ENCODE measurements at regions not wholly inside any gene's neighbourhood (a gene's known extent, or its start where the extent isn't known, plus 50 kb on each side); places are given as distances from the start of the nearest gene placed in this dataset.

- DNase-seq (ENCODE audit: low read depth in 2 of 2): no peak
These were observed 92.4 kb upstream of the DNAJC19 start for GRCh38 chr3:181081930-181082329.

- no peak for DNase-seq (ENCODE audit: low read depth in 2 of 2)
These were observed 87.0 kb upstream of the DNAJC19 start for GRCh38 chr3:181076558-181076957.

- DNase-seq (ENCODE audit: low read depth in 2 of 2): no peak
These were observed 85.6 kb upstream of the DNAJC19 start for GRCh38 chr3:181075098-181075497.

- no peak for DNase-seq (ENCODE audit: low read depth in 2 of 2)
These were observed 76.9 kb upstream of the DNAJC19 start for GRCh38 chr3:181066143-181067087.

- no peak for DNase-seq (ENCODE audit: low read depth in 2 of 2)
These were observed 66.7 kb upstream of the DNAJC19 start for GRCh38 chr3:181056136-181056732.

GRCh38 chr3:181054538-181054937 is 65.0 kb upstream of the DNAJC19 start:
- no peak for DNase-seq (ENCODE audit: low read depth in 2 of 2)

- DNase-seq (ENCODE audit: low read depth in 2 of 2): no peak
These were observed 62.7 kb upstream of the DNAJC19 start for GRCh38 chr3:181052256-181052655.

- no peak for DNase-seq (ENCODE audit: low read depth in 2 of 2)
These were observed 61.2 kb upstream of the DNAJC19 start for GRCh38 chr3:181050738-181051137.

GRCh38 chr3:181040030-181040429 is 50.5 kb upstream of the DNAJC19 start:
- no peak for DNase-seq (ENCODE audit: low read depth in 2 of 2)

Measured in fibroblast of skin of left quadriceps (primary cell).